H9 (cell line): ENCODE measurements at regions not wholly inside any gene's neighbourhood (a gene's known extent, or its start where the extent isn't known, plus 50 kb on each side); places are given as distances from the start of the nearest gene placed in this dataset.

Experiments
- DNase-seq: peaks from one replicate; pipeline ENCODE4 v3.0.0-alpha.2; 2017
- H2AFZ ChIP-seq: one replicate; pipeline ENCODE4 v1.6.1; 2013; ENCODE audit warnings: mild to moderate bottlenecking, low read length, control low read depth, moderate library complexity
- H2AK5ac ChIP-seq: 2 replicates; pipeline ENCODE4 v1.6.1; 2013; ENCODE audit warnings: low read length, control low read depth, mixed read lengths; ENCODE audit not compliant: insufficient read length
- H2BK120ac ChIP-seq: one replicate; pipeline ENCODE4 v1.6.1; 2013; ENCODE audit warnings: low read depth, mild to moderate bottlenecking, low read length, control low read depth, inconsistent platforms; ENCODE audit not compliant: poor library complexity, severe bottlenecking
- H2BK12ac ChIP-seq: 2 replicates; pipeline ENCODE4 v1.6.1; 2013; ENCODE audit warnings: low read length, control low read depth, mixed read lengths, low read depth; ENCODE audit not compliant: insufficient read length
- H2BK15ac ChIP-seq: 2 replicates; pipeline ENCODE4 v1.6.1; 2013; ENCODE audit warnings: low read depth, low read length, control low read depth
- H2BK20ac ChIP-seq: one replicate; pipeline ENCODE4 v1.6.1; 2013; ENCODE audit warnings: low read depth, mild to moderate bottlenecking, low read length, control low read depth, inconsistent platforms; ENCODE audit not compliant: poor library complexity, severe bottlenecking
- H2BK5ac ChIP-seq: 2 replicates; pipeline ENCODE4 v1.6.1; 2013; ENCODE audit warnings: low read length, control low read depth, mixed read lengths; ENCODE audit not compliant: insufficient read length
- H3K14ac ChIP-seq: 2 replicates; pipeline ENCODE4 v1.6.1; 2013; ENCODE audit warnings: low read length, control low read depth; ENCODE audit not compliant: insufficient read depth
- H3K18ac ChIP-seq: 2 replicates; pipeline ENCODE4 v1.6.1; 2013; ENCODE audit warnings: low read depth, mild to moderate bottlenecking, mixed read lengths, low read length, control low read depth; ENCODE audit not compliant: insufficient read length
- H3K23ac ChIP-seq: 2 replicates; pipeline ENCODE4 v1.6.1; 2013; ENCODE audit warnings: low read length, control low read depth, mixed read lengths, low read depth; ENCODE audit not compliant: insufficient read length
- H3K23me2 ChIP-seq: 2 replicates; pipeline ENCODE4 v1.6.1; 2013; ENCODE audit warnings: low read depth, mild to moderate bottlenecking, mixed read lengths, low read length, control low read depth; ENCODE audit not compliant: insufficient read length, poor library complexity, severe bottlenecking
- H3K27ac ChIP-seq: 2 replicates; pipeline ENCODE4 v1.5.1; 2013; ENCODE audit warnings: low read length, control low read depth, mixed read lengths, low read depth; ENCODE audit not compliant: insufficient read length
- H3K27me3 ChIP-seq: 2 replicates; pipeline ENCODE4 v1.6.1; 2013; ENCODE audit warnings: low read length, control low read depth, inconsistent platforms; ENCODE audit not compliant: insufficient read depth
- H3K4ac ChIP-seq: 2 replicates; pipeline ENCODE4 v1.6.1; 2013; ENCODE audit warnings: low read depth, mild to moderate bottlenecking, control low read depth, inconsistent platforms, low read length, moderate library complexity
- H3K4me1 ChIP-seq: 2 replicates; pipeline ENCODE4 v1.6.1; 2013; ENCODE audit warnings: low read length, control low read depth, inconsistent platforms; ENCODE audit not compliant: insufficient read depth
- H3K4me2 ChIP-seq: 2 replicates; pipeline ENCODE4 v1.6.1; 2013; ENCODE audit warnings: low read length, control low read depth, mixed read lengths; ENCODE audit not compliant: insufficient read length, insufficient read depth
- H3K56ac ChIP-seq: 2 replicates; pipeline ENCODE4 v1.6.1; 2013; ENCODE audit warnings: low read depth, mild to moderate bottlenecking, mixed read lengths, low read length, control low read depth; ENCODE audit not compliant: insufficient read length
- H3K79me1 ChIP-seq: 2 replicates; pipeline ENCODE4 v1.6.1; 2013; ENCODE audit warnings: low read depth, mild to moderate bottlenecking, moderate library complexity, low read length, control low read depth, inconsistent platforms; ENCODE audit not compliant: insufficient read depth, poor library complexity, severe bottlenecking
- H3K79me2 ChIP-seq: 2 replicates; pipeline ENCODE4 v1.6.1; 2013; ENCODE audit warnings: low read length, control low read depth, inconsistent platforms; ENCODE audit not compliant: insufficient read depth
- H3K9ac ChIP-seq: 2 replicates; pipeline ENCODE4 v1.6.1; 2013; ENCODE audit warnings: low read length, control low read depth, mixed read lengths; ENCODE audit not compliant: insufficient read length; ENCODE audit errors: extremely low read depth
- H3K9me3 ChIP-seq: one replicate; pipeline ENCODE4 v1.6.1; 2013; ENCODE audit warnings: low read depth, low read length, inconsistent platforms; ENCODE audit not compliant: control insufficient read depth
- H3T11ph ChIP-seq: one replicate; pipeline ENCODE4 v1.6.1; 2013; ENCODE audit warnings: mild to moderate bottlenecking, low read length, control low read depth, inconsistent platforms
- H4K20me1 ChIP-seq: one replicate; pipeline ENCODE4 v1.6.1; 2013; ENCODE audit not compliant: control insufficient read depth, insufficient read length, insufficient read depth
- H4K5ac ChIP-seq: 2 replicates; pipeline ENCODE4 v1.6.1; 2013; ENCODE audit warnings: low read depth, mild to moderate bottlenecking, mixed read lengths, low read length, control low read depth; ENCODE audit not compliant: insufficient read length
- H4K8ac ChIP-seq: replicated peaks from 2 replicates; pipeline ENCODE4 v1.6.1; 2013; ENCODE audit warnings: low read length, control low read depth, mixed read lengths, low read depth; ENCODE audit not compliant: insufficient read length
- H4K91ac ChIP-seq: 2 replicates; pipeline ENCODE4 v1.6.1; 2013; ENCODE audit warnings: low read depth, mild to moderate bottlenecking, moderate library complexity, mixed read lengths, low read length, control low read depth; ENCODE audit not compliant: insufficient read length
- H3K27ac Mint-ChIP-seq, 3 experiments: 2 replicates in 2 of 3; 3 replicates in 1 of 3; pipeline ENCODE4 v1.8.0; 2020 to 2021; ENCODE audit warnings: mixed read lengths in 3 of 3, mild to moderate bottlenecking in 1 of 3, moderate library complexity in 1 of 3
- H3K27me3 Mint-ChIP-seq: 2 replicates; pipeline ENCODE4 v1.8.0; 2021; ENCODE audit warnings: low read depth, mild to moderate bottlenecking, moderate library complexity, mixed read lengths
- H3K36me3 Mint-ChIP-seq, 3 experiments: 2 replicates in 2 of 3; 3 replicates in 1 of 3; pipeline ENCODE4 v1.8.0; 2020 to 2021; ENCODE audit warnings: low read depth in 3 of 3, mixed read lengths in 3 of 3; ENCODE audit not compliant: insufficient read depth in 1 of 3
- H3K4me1 Mint-ChIP-seq, 2 experiments: 2 replicates each; pipeline ENCODE4 v1.8.0; 2020; ENCODE audit warnings: mixed read lengths in 2 of 2
- H3K4me3 Mint-ChIP-seq, 2 experiments: 2 replicates in 1 of 2; 3 replicates in 1 of 2; pipeline ENCODE4 v1.8.0; 2020 to 2021; ENCODE audit warnings: mild to moderate bottlenecking in 2 of 2, mixed read lengths in 2 of 2, moderate library complexity in 1 of 2
- H3K9me3 Mint-ChIP-seq, 2 experiments: 2 replicates in 1 of 2; 3 replicates in 1 of 2; pipeline ENCODE4 v1.8.0; 2020; ENCODE audit warnings: mild to moderate bottlenecking in 2 of 2, mixed read lengths in 2 of 2, moderate library complexity in 1 of 2
- CTCF ChIP-seq: fragments of 200-600 bp; sonication (generic); conservative IDR thresholded peaks from 3 replicates; pipeline ENCODE4 v1.8.0; 2021; ENCODE audit warnings: antibody characterized with exemption, mild to moderate bottlenecking
- WGBS: extraction: QIAGEN DNeasy Blood & Tissue Kit; methylation state at CpG from one replicate; pipeline ENCODE4 v1.1.7; 2013; ENCODE audit warnings: missing lambda C conversion rate, low lambda C conversion rate, mixed read lengths; ENCODE audit not compliant: insufficient read length; ENCODE audit errors: extremely low coverage; 5-methylcytosine and 5-hydroxymethylcytosine counted together

DNA sequence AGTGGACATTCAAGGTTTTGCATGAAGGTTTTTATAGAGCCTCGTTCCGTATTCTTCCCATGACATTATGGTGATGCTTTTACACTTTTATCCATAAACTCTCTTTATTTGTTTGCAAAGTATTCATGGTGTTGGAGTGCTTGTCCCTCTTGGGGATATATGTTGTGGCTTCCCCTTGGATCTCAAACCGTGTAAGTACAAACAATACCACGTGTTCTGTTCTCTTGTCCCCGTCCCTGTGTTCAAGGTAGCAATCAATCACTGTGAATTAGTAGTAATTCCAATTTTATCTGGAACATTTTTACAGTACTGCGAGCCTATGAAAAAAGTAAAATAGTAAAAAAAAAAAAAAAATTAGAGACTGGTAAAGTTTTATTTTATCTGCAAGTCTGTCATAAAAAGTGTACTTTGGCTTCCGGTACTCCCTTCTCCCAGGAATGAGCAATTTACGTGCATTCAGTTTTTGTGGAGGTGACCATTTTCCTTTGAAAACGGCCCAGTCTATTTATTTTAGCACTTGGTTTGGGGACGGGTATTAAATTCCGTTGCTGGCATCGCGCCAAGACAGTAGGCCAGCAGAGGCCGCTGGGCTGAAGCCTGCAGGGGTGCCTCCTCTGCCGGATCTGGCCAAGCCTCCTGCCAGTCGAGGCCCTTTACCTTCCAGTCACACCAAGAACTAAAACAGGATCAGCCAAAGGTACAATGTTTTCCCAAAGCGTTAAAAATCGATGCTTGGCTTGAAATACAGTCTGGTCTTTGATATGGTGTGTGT, 175.7 kb downstream of the SOCS6 start:
- no peak overlapping the region for H3K27ac ChIP-seq
- H2BK20ac ChIP-seq: no peak overlapping the region
- Mint-ChIP-seq H3K9me3 (no peaks in the 10 kb centered on the region), H3K36me3 (no peaks in the 10 kb centered on the region), H3K4me1 (peaks cover 3 to 5% of the 10 kb centered on the region in 2 experiments), H3K4me3 (peak overlapping the region; percentile 60 to 79), H3K27ac (no peak overlapping the region; a peak in 1 of 7 replicates), H3K27me3 (peaks cover 5% of the 10 kb centered on the region)
- H4K8ac ChIP-seq: no peak overlapping the region
- no peak overlapping the region for H3K9ac ChIP-seq
- DNase-seq: peak; percentile 78
- no peak overlapping the region for H2BK120ac ChIP-seq
- no peaks in the 10 kb centered on the region for H3K79me2 ChIP-seq
- no peak overlapping the region for H3T11ph ChIP-seq
- no peak overlapping the region for H2BK5ac ChIP-seq
- peak; percentile 56 for TF ChIP-seq CTCF
- no CpG with 5 or more reads among the region's 18 CpGs for WGBS
- no peak overlapping the region for H2AK5ac ChIP-seq
- no peak overlapping the region for H4K91ac ChIP-seq
- no peaks in the 10 kb centered on the region for H3K79me1 ChIP-seq
- peak overlapping the region; percentile 27 for H3K4me2 ChIP-seq
- H3K23me2 ChIP-seq: no peaks in the 10 kb centered on the region
- no peak overlapping the region for H3K23ac ChIP-seq
- H2AFZ ChIP-seq: no peak overlapping the region
- no peaks in the 10 kb centered on the region for H3K4me1 ChIP-seq
- no peak overlapping the region for H4K5ac ChIP-seq
- no peak overlapping the region for H3K14ac ChIP-seq
- H2BK12ac ChIP-seq: no peak overlapping the region
- H3K56ac ChIP-seq: no peak overlapping the region
- no peaks in the 10 kb centered on the region for H3K9me3 ChIP-seq
- H3K27me3 ChIP-seq: no peaks in the 10 kb centered on the region
- no peak overlapping the region for H2BK15ac ChIP-seq
- no peak overlapping the region for H3K18ac ChIP-seq
- H3K4ac ChIP-seq: no peak overlapping the region
- no peaks in the 10 kb centered on the region for H4K20me1 ChIP-seq
